B cell (primary cell): ENCODE measurements at regions not wholly inside any gene's neighbourhood (a gene's known extent, or its start where the extent isn't known, plus 50 kb on each side); places are given as distances from the start of the nearest gene placed in this dataset.

Source experiments
- EZH2 ChIP-seq: IDR thresholded peaks from 2 replicates; pipeline ENCODE4 v1.6.1; 2012; ENCODE audit warnings: borderline replicate concordance, low read depth, mild to moderate bottlenecking, moderate library complexity, low read length; ENCODE audit not compliant: insufficient read depth, poor library complexity, severe bottlenecking
- TF ChIP-seq, protein P1 (sequence below): fragments of 200-600 bp; IDR thresholded peaks from one replicate; pipeline ENCODE4 v1.8.0; 2022; ENCODE audit warnings: antibody characterized with exemption, mild to moderate bottlenecking

DNA sequence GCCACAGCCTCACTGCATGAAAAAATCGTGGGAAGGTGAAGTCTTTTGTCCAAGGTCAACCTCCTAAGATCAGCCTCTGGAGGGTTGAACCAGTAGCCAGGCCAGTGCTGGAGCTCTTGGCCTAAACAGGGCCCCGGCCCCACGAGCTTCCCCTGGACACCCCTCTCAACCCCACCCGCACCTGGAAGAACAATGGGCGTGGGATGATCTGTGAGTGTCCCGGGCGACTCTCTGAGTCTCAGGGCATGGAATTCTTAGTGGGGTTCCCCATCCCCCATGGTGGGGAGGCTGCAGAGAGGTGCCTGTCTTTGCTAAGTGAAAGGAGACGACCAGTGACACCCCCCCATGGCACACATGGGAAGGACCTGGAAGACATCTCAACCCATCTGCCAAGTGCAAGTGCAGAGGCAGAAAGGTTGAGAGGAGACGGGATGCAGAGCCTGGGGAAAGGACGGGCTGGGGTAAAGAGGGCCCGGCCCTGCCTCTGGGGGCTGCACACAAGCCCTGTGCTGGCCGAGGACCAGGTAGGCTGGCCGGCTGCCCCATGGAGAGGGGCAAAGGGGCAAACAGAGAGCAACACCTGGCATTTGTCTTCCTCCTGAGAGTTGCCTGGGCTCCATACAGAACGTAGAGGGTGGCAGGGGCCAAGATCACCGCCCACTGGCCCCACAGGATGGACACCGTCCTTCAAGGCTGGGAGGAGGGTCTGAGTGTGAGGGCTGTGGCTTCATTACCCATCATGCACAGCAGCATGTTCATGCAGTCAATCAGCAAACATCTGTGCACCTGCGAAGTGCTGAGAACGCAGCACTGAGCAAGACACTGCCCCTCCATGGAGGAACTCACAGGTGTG, 163.0 kb upstream of the PPP2R2D start:
- TF ChIP-seq EZH2, result no peak
- TF ChIP-seq, protein P1, sequence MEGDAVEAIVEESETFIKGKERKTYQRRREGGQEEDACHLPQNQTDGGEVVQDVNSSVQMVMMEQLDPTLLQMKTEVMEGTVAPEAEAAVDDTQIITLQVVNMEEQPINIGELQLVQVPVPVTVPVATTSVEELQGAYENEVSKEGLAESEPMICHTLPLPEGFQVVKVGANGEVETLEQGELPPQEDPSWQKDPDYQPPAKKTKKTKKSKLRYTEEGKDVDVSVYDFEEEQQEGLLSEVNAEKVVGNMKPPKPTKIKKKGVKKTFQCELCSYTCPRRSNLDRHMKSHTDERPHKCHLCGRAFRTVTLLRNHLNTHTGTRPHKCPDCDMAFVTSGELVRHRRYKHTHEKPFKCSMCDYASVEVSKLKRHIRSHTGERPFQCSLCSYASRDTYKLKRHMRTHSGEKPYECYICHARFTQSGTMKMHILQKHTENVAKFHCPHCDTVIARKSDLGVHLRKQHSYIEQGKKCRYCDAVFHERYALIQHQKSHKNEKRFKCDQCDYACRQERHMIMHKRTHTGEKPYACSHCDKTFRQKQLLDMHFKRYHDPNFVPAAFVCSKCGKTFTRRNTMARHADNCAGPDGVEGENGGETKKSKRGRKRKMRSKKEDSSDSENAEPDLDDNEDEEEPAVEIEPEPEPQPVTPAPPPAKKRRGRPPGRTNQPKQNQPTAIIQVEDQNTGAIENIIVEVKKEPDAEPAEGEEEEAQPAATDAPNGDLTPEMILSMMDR, result no peak
